ENCODE measurements at regions not wholly inside any gene's neighbourhood (a gene's known extent, or its start where the extent isn't known, plus 50 kb on each side); places are given as distances from the start of the nearest gene placed in this dataset.

GRCh38 chr22:22035771-22036314, 53.3 kb upstream of the TOP3B start:
- no peak for ATAC-seq

DNA sequence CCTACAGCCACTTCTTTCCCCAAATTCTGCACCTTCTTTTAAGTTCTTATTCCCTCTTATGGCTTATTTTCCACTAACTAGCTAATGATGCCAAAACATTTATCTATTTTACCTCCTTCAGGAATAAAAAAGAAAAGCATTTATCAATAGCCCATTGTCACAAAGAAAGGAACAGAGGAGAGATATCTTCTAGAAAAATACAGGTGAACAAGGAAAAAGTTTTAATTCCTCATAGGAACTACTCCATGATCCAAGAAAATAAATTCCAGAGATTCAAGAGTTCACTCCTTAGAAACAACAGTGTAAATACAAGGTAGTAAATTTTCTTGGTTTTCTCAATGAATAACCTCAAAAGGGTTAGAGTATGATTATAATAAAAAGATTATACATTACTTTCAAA, 52.6 kb upstream of the TOP3B start:
- ATAC-seq = no peak

DNA sequence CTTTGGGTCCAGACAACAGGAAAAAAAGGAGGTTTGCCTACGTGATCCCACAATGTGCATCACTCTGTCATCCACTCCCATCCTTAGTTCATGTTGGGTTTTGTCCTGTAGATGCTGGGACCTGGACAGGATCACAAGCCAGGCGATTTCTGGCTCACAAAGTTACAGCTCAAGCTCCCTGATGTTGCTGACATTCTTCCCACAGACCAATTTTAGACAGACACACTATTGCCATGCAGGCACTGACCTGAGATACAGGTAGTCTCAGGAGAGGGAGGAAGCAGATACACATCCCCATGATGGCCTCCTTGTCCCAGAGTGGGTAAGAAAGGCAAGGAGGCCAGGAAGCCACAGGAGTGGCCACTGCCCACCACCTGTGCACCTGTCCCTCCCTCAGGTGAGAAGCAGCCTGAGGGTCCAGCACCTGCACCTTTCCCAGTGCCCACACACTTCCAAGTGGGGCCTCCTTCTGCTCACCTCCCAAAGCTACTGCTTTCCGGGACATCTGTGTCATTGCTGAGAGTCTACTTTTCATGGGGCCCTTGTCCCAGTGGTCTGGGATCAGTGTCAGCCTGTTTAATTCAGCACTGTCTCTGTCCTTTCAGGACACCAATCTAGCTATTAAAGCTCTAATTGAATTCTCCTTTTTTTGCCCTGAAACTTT, 52.0 kb upstream of the TOP3B start:
- no peak for ATAC-seq

- no peak for ATAC-seq
Observed at GRCh38 chr22:22033803-22034468, 51.3 kb upstream of the TOP3B start.

DNA sequence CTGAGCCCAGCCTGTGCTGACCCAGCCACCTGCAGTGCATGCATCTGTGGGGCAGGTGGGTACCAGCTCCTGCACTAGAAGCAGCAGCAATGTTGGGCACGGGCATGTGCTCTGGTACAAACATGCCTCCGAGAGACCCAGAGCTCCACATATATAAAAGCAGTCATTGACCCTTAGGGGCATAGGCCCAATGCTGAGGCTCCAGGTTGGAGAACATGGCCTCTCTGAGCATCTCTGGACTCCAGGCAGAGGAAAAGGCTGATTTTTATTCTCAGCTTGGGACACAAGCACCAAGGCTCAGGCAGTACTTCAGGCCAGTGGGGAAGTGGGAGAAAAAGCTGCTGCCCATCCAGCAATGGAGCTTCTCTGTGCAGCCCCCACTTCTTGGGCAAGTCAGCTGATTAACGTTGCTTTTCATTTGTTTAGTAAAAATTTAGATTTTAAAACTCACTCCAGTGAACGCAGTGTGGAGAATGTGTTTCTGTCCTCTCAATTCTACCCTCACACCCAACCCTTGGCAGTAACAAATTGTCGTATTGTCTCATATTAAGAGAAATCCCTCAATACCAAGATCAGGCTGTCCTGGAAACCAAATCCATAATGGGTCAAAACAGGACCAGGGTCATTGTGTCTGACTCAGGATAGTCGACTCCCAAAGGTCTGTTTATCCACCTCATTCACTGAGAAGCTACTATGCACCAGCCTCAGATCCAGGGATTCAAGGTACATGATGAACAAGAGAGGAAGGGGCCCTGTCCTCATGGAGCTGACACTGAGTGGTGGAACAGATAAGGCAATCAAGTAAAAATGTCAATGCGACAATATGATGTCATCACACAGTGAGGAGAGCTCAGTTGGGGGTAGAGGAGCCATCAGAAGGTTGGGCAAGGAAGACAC, 50.6 kb upstream of the TOP3B start:
- peak; percentile 10 for ATAC-seq

GRCh38 chr22:22032099-22032905, 49.7 kb upstream of the TOP3B start:
- peak; percentile 19 for ATAC-seq
